HEK293 (cell line): ENCODE measurements at regions not wholly inside any gene's neighbourhood (a gene's known extent, or its start where the extent isn't known, plus 50 kb on each side); places are given as distances from the start of the nearest gene placed in this dataset.

Experiments used
- SCRT1 ChIP-seq: fragments of 450-650 bp; formaldehyde crosslinking; IDR thresholded peaks from 2 replicates; pipeline ENCODE4 v1.5.1; 2016; ENCODE audit warnings: missing biosample characterization, missing genetic modification characterization, borderline replicate concordance
- SP2 ChIP-seq: fragments of 450-650 bp; formaldehyde crosslinking; IDR thresholded peaks from 2 replicates; pipeline ENCODE4 v1.5.1; 2016; ENCODE audit warnings: missing biosample characterization, missing genetic modification characterization
- ZFP69B ChIP-seq: fragments of 450-650 bp; formaldehyde crosslinking; IDR thresholded peaks from 2 replicates; pipeline ENCODE4 v1.5.1; 2016; ENCODE audit warnings: missing biosample characterization, missing genetic modification characterization
- ZNF184 ChIP-seq: fragments of 450-650 bp; IDR thresholded peaks from 2 replicates; pipeline ENCODE4 v1.5.1; 2018; ENCODE audit warnings: missing biosample characterization, mild to moderate bottlenecking, missing genetic modification characterization
- ZNF561 ChIP-seq: fragments of 450-650 bp; IDR thresholded peaks from 2 replicates; pipeline ENCODE4 v1.5.1; 2018; ENCODE audit warnings: missing biosample characterization, missing genetic modification characterization, borderline replicate concordance
- ZNF677 ChIP-seq: fragments of 450-650 bp; IDR thresholded peaks from 2 replicates; pipeline ENCODE4 v1.5.0; 2018; ENCODE audit warnings: missing biosample characterization, mild to moderate bottlenecking, missing genetic modification characterization, moderate library complexity
- ZSCAN30 ChIP-seq: fragments of 450-650 bp; IDR thresholded peaks from 2 replicates; pipeline ENCODE4 v1.5.1; 2018; ENCODE audit warnings: missing biosample characterization, mild to moderate bottlenecking, missing genetic modification characterization, moderate library complexity
- TF ChIP-seq, protein P1 (sequence below): fragments of 450-650 bp; formaldehyde crosslinking; IDR thresholded peaks from 2 replicates; pipeline ENCODE4 v1.5.1; 2016; ENCODE audit warnings: missing biosample characterization, missing genetic modification characterization
- TF ChIP-seq, protein P2 (sequence below): fragments of 450-650 bp; formaldehyde crosslinking; IDR thresholded peaks from 2 replicates; pipeline ENCODE4 v1.5.1; 2016; ENCODE audit warnings: missing biosample characterization, missing genetic modification characterization
- TF ChIP-seq, protein P3 (sequence below): fragments of 450-650 bp; formaldehyde crosslinking; IDR thresholded peaks from 2 replicates; pipeline ENCODE4 v1.5.1; 2016; ENCODE audit warnings: missing biosample characterization, missing genetic modification characterization
- TF ChIP-seq, protein P4 (sequence below): fragments of 450-650 bp; formaldehyde crosslinking; IDR thresholded peaks from 2 replicates; pipeline ENCODE4 v1.5.1; 2016; ENCODE audit warnings: missing biosample characterization, missing genetic modification characterization
- TF ChIP-seq, protein P5 (sequence below): fragments of 450-650 bp; formaldehyde crosslinking; IDR thresholded peaks from 2 replicates; pipeline ENCODE4 v1.5.1; 2016; ENCODE audit warnings: missing biosample characterization, missing genetic modification characterization

DNA sequence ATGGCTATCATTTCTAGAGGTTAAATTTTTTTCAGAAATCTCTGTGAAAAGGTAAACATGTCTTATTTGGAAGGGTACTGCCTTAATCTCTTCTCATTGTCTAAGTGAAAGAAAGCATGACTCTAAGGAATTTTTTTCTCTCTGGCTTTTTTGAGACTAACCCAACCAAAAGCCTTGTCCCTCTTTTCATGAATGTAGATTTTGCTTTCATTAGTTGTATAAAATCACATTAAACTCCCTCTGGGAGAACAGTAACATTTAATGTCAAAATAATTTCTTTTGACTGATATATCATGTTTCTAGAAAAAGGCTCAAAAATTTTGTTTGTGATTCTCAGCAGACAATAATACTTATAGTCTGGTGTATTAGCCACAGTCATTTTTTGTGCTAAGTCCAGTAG lies 168.4 kb upstream of the SPOPL start:
- TF ChIP-seq, protein P1, sequence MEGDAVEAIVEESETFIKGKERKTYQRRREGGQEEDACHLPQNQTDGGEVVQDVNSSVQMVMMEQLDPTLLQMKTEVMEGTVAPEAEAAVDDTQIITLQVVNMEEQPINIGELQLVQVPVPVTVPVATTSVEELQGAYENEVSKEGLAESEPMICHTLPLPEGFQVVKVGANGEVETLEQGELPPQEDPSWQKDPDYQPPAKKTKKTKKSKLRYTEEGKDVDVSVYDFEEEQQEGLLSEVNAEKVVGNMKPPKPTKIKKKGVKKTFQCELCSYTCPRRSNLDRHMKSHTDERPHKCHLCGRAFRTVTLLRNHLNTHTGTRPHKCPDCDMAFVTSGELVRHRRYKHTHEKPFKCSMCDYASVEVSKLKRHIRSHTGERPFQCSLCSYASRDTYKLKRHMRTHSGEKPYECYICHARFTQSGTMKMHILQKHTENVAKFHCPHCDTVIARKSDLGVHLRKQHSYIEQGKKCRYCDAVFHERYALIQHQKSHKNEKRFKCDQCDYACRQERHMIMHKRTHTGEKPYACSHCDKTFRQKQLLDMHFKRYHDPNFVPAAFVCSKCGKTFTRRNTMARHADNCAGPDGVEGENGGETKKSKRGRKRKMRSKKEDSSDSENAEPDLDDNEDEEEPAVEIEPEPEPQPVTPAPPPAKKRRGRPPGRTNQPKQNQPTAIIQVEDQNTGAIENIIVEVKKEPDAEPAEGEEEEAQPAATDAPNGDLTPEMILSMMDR: no peak
- TF ChIP-seq ZNF677 (tag by site-specific recombination) (no peak), ZNF561 (tag by site-specific recombination) (no peak), ZFP69B (tag by site-specific recombination) (no peak), ZSCAN30 (tag by site-specific recombination) (no peak), ZNF184 (tag by site-specific recombination) (no peak), SCRT1 (tag by site-specific recombination) (no peak), SP2 (tag by site-specific recombination) (no peak)
- TF ChIP-seq, protein P2, sequence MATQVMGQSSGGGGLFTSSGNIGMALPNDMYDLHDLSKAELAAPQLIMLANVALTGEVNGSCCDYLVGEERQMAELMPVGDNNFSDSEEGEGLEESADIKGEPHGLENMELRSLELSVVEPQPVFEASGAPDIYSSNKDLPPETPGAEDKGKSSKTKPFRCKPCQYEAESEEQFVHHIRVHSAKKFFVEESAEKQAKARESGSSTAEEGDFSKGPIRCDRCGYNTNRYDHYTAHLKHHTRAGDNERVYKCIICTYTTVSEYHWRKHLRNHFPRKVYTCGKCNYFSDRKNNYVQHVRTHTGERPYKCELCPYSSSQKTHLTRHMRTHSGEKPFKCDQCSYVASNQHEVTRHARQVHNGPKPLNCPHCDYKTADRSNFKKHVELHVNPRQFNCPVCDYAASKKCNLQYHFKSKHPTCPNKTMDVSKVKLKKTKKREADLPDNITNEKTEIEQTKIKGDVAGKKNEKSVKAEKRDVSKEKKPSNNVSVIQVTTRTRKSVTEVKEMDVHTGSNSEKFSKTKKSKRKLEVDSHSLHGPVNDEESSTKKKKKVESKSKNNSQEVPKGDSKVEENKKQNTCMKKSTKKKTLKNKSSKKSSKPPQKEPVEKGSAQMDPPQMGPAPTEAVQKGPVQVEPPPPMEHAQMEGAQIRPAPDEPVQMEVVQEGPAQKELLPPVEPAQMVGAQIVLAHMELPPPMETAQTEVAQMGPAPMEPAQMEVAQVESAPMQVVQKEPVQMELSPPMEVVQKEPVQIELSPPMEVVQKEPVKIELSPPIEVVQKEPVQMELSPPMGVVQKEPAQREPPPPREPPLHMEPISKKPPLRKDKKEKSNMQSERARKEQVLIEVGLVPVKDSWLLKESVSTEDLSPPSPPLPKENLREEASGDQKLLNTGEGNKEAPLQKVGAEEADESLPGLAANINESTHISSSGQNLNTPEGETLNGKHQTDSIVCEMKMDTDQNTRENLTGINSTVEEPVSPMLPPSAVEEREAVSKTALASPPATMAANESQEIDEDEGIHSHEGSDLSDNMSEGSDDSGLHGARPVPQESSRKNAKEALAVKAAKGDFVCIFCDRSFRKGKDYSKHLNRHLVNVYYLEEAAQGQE (tag by site-specific recombination): no peak
- TF ChIP-seq, protein P3, sequence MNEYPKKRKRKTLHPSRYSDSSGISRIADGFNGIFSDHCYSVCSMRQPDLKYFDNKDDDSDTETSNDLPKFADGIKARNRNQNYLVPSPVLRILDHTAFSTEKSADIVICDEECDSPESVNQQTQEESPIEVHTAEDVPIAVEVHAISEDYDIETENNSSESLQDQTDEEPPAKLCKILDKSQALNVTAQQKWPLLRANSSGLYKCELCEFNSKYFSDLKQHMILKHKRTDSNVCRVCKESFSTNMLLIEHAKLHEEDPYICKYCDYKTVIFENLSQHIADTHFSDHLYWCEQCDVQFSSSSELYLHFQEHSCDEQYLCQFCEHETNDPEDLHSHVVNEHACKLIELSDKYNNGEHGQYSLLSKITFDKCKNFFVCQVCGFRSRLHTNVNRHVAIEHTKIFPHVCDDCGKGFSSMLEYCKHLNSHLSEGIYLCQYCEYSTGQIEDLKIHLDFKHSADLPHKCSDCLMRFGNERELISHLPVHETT (tag by site-specific recombination): no peak
- TF ChIP-seq, protein P4, sequence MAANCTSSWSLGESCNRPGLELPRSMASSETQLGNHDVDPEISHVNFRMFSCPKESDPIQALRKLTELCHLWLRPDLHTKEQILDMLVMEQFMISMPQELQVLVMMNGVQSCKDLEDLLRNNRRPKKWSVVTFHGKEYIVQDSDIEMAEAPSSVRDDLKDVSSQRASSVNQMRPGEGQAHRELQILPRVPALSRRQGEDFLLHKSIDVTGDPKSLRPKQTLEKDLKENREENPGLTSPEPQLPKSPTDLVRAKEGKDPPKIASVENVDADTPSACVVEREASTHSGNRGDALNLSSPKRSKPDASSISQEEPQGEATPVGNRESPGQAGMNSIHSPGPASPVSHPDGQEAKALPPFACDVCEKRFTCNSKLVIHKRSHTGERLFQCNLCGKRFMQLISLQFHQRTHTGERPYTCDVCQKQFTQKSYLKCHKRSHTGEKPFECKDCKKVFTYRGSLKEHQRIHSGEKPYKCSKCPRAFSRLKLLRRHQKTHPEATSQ: no peak
- TF ChIP-seq, protein P5, sequence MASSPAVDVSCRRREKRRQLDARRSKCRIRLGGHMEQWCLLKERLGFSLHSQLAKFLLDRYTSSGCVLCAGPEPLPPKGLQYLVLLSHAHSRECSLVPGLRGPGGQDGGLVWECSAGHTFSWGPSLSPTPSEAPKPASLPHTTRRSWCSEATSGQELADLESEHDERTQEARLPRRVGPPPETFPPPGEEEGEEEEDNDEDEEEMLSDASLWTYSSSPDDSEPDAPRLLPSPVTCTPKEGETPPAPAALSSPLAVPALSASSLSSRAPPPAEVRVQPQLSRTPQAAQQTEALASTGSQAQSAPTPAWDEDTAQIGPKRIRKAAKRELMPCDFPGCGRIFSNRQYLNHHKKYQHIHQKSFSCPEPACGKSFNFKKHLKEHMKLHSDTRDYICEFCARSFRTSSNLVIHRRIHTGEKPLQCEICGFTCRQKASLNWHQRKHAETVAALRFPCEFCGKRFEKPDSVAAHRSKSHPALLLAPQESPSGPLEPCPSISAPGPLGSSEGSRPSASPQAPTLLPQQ (tag by site-specific recombination): no peak
